GM23338 (cell line): ENCODE measurements at regions not wholly inside any gene's neighbourhood (a gene's known extent, or its start where the extent isn't known, plus 50 kb on each side); places are given as distances from the start of the nearest gene placed in this dataset.

Experiments
- ATAC-seq: fragments of 200-7000 bp; cut with Tn5 transposase; 3 replicates; pipeline ENCODE4 v1.9.1; 2020
- DNase-seq: peaks from one replicate; pipeline ENCODE4 v3.0.0-alpha.2; 2015; ENCODE audit warnings: low spot score
- H2AFZ ChIP-seq: fragments of 200-600 bp; sonication (generic); 2 replicates; pipeline ENCODE4 v1.8.0; 2016; ENCODE audit warnings: antibody characterized with exemption, mild to moderate bottlenecking, moderate library complexity
- H3F3A ChIP-seq: fragments of 200-600 bp; sonication (generic); replicated peaks from 2 replicates; pipeline ENCODE4 v1.8.0; 2017; ENCODE audit warnings: antibody characterized with exemption, mixed run types, low read depth
- H3K27ac ChIP-seq: fragments of 200-600 bp; sonication (generic); 2 replicates; pipeline ENCODE4 v1.6.1; 2016; ENCODE audit warnings: low read depth
- H3K27me3 ChIP-seq: fragments of 200-600 bp; sonication (generic); 2 replicates; pipeline ENCODE4 v1.8.0; 2016; ENCODE audit warnings: mild to moderate bottlenecking, mixed run types, moderate library complexity; ENCODE audit not compliant: insufficient read depth
- H3K36me3 ChIP-seq: fragments of 200-600 bp; sonication (generic); 2 replicates; pipeline ENCODE4 v1.8.0; 2016; ENCODE audit warnings: mild to moderate bottlenecking; ENCODE audit not compliant: insufficient read depth
- H3K4me1 ChIP-seq: fragments of 200-600 bp; sonication (generic); 2 replicates; pipeline ENCODE4 v1.8.0; 2016; ENCODE audit warnings: mild to moderate bottlenecking, moderate library complexity; ENCODE audit not compliant: insufficient read depth
- H3K4me2 ChIP-seq: fragments of 200-600 bp; sonication (generic); 2 replicates; pipeline ENCODE4 v1.7.1; 2017; ENCODE audit warnings: mixed run types
- H3K4me3 ChIP-seq: fragments of 200-600 bp; sonication (generic); 2 replicates; pipeline ENCODE4 v1.6.1; 2016; ENCODE audit warnings: mixed run types
- H3K79me2 ChIP-seq: fragments of 200-600 bp; sonication (generic); replicated peaks from 2 replicates; pipeline ENCODE4 v1.8.0; 2017; ENCODE audit warnings: mild to moderate bottlenecking; ENCODE audit not compliant: insufficient read depth
- H3K9me2 ChIP-seq: fragments of 200-600 bp; sonication (generic); 2 replicates; pipeline ENCODE4 v1.8.0; 2017; ENCODE audit not compliant: insufficient read depth
- H4K20me1 ChIP-seq: fragments of 200-600 bp; sonication (generic); replicated peaks from 2 replicates; pipeline ENCODE4 v1.8.0; 2017; ENCODE audit warnings: mild to moderate bottlenecking; ENCODE audit not compliant: insufficient read depth
- H3K27ac Mint-ChIP-seq: 2 replicates; pipeline ENCODE4 v1.8.0; 2020; ENCODE audit warnings: inconsistent platforms, mild to moderate bottlenecking, moderate library complexity, mixed read lengths
- H3K27me3 Mint-ChIP-seq: 3 replicates; pipeline ENCODE4 v1.8.0; 2022; ENCODE audit warnings: low read depth, mild to moderate bottlenecking, moderate library complexity, mixed read lengths, inconsistent platforms; ENCODE audit not compliant: insufficient read depth, poor library complexity
- H3K36me3 Mint-ChIP-seq: 3 replicates; pipeline ENCODE4 v1.8.0; 2021; ENCODE audit warnings: low read depth, mild to moderate bottlenecking, inconsistent platforms, moderate library complexity, mixed read lengths
- H3K4me1 Mint-ChIP-seq: 3 replicates; pipeline ENCODE4 v1.8.0; 2020; ENCODE audit warnings: mild to moderate bottlenecking, inconsistent platforms, mixed read lengths
- H3K4me3 Mint-ChIP-seq: 3 replicates; pipeline ENCODE4 v1.8.0; 2021; ENCODE audit warnings: moderate library complexity, mild to moderate bottlenecking, inconsistent platforms, mixed read lengths
- H3K9me3 Mint-ChIP-seq: 3 replicates; pipeline ENCODE4 v1.8.0; 2020; ENCODE audit warnings: moderate library complexity, mild to moderate bottlenecking, inconsistent platforms, mixed read lengths
- CREB1 ChIP-seq: fragments of 250-450 bp; sonication (Bioruptor Pico); IDR thresholded peaks from 2 replicates; pipeline ENCODE4 v1.5.0; 2020; ENCODE audit warnings: low read depth, mild to moderate bottlenecking, moderate library complexity
- EZH2 ChIP-seq: fragments of 200-600 bp; sonication (generic); IDR thresholded peaks from one replicate; pipeline ENCODE4 v1.8.0; 2017; ENCODE audit warnings: antibody characterized with exemption, mild to moderate bottlenecking, low read depth; ENCODE audit not compliant: unreplicated experiment
- EZH2phosphoT487 ChIP-seq: fragments of 200-600 bp; sonication (generic); IDR thresholded peaks from one replicate; pipeline ENCODE4 v1.8.1; 2018; ENCODE audit warnings: antibody characterized with exemption; ENCODE audit not compliant: unreplicated experiment
- POLR2AphosphoS5 ChIP-seq: IDR thresholded peaks from 2 replicates; pipeline ENCODE4 v1.6.1; 2016; ENCODE audit warnings: antibody characterized with exemption, low read depth
- STAT1 ChIP-seq: IDR thresholded peaks from one replicate; pipeline ENCODE4 v1.6.1; 2016; ENCODE audit warnings: antibody characterized with exemption; ENCODE audit not compliant: unreplicated experiment
- TF ChIP-seq, protein P1 (sequence below): fragments of 250-450 bp; sonication (Bioruptor Pico); IDR thresholded peaks from 2 replicates; pipeline ENCODE4 v1.5.0; 2020; ENCODE audit warnings: mild to moderate bottlenecking, moderate library complexity
- TF ChIP-seq, protein P2 (sequence below): IDR thresholded peaks from one replicate; pipeline ENCODE4 v1.6.1; 2018; ENCODE audit warnings: antibody characterized with exemption; ENCODE audit not compliant: unreplicated experiment

DNA sequence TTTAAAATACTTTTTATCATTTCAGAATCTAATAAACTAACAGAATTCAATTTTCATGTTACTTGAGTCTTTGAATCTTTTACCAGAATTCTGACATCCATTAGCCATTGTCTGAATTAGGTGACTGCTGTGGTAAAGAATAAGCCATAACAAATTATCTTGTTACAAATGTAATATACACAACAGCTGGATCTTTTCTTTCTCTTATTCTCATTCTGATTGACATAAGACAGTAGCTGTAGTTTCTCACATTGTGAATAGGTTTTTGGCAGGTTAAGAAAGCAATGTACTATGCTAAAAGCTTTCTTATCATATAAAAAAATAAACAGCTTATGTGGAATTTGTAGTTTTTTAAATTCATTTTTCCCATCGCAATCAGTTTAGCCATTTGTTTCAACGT, 734.0 kb upstream of the PCDH9 start (continued):
- TF ChIP-seq, protein P1, sequence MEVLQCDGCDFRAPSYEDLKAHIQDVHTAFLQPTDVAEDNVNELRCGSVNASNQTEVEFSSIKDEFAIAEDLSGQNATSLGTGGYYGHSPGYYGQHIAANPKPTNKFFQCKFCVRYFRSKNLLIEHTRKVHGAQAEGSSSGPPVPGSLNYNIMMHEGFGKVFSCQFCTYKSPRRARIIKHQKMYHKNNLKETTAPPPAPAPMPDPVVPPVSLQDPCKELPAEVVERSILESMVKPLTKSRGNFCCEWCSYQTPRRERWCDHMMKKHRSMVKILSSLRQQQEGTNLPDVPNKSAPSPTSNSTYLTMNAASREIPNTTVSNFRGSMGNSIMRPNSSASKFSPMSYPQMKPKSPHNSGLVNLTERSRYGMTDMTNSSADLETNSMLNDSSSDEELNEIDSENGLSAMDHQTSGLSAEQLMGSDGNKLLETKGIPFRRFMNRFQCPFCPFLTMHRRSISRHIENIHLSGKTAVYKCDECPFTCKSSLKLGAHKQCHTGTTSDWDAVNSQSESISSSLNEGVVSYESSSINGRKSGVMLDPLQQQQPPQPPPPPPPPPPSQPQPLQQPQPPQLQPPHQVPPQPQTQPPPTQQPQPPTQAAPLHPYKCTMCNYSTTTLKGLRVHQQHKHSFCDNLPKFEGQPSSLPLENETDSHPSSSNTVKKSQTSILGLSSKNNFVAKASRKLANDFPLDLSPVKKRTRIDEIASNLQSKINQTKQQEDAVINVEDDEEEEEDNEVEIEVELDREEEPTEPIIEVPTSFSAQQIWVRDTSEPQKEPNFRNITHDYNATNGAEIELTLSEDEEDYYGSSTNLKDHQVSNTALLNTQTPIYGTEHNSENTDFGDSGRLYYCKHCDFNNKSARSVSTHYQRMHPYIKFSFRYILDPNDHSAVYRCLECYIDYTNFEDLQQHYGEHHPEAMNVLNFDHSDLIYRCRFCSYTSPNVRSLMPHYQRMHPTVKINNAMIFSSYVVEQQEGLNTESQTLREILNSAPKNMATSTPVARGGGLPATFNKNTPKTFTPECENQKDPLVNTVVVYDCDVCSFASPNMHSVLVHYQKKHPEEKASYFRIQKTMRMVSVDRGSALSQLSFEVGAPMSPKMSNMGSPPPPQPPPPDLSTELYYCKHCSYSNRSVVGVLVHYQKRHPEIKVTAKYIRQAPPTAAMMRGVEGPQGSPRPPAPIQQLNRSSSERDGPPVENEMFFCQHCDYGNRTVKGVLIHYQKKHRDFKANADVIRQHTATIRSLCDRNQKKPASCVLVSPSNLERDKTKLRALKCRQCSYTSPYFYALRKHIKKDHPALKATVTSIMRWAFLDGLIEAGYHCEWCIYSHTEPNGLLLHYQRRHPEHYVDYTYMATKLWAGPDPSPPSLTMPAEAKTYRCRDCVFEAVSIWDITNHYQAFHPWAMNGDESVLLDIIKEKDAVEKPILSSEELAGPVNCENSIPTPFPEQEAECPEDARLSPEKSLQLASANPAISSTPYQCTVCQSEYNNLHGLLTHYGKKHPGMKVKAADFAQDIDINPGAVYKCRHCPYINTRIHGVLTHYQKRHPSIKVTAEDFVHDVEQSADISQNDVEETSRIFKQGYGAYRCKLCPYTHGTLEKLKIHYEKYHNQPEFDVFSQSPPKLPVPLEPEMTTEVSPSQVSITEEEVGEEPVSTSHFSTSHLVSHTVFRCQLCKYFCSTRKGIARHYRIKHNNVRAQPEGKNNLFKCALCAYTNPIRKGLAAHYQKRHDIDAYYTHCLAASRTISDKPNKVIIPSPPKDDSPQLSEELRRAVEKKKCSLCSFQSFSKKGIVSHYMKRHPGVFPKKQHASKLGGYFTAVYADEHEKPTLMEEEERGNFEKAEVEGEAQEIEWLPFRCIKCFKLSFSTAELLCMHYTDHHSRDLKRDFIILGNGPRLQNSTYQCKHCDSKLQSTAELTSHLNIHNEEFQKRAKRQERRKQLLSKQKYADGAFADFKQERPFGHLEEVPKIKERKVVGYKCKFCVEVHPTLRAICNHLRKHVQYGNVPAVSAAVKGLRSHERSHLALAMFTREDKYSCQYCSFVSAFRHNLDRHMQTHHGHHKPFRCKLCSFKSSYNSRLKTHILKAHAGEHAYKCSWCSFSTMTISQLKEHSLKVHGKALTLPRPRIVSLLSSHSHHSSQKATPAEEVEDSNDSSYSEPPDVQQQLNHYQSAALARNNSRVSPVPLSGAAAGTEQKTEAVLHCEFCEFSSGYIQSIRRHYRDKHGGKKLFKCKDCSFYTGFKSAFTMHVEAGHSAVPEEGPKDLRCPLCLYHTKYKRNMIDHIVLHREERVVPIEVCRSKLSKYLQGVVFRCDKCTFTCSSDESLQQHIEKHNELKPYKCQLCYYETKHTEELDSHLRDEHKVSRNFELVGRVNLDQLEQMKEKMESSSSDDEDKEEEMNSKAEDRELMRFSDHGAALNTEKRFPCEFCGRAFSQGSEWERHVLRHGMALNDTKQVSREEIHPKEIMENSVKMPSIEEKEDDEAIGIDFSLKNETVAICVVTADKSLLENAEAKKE (CRISPR knock-in tag), result no peak
- TF ChIP-seq EZH2phosphoT487, result no peak
- TF ChIP-seq STAT1, result no peak
- TF ChIP-seq CREB1 (CRISPR knock-in tag), result no peak
- TF ChIP-seq, protein P2, sequence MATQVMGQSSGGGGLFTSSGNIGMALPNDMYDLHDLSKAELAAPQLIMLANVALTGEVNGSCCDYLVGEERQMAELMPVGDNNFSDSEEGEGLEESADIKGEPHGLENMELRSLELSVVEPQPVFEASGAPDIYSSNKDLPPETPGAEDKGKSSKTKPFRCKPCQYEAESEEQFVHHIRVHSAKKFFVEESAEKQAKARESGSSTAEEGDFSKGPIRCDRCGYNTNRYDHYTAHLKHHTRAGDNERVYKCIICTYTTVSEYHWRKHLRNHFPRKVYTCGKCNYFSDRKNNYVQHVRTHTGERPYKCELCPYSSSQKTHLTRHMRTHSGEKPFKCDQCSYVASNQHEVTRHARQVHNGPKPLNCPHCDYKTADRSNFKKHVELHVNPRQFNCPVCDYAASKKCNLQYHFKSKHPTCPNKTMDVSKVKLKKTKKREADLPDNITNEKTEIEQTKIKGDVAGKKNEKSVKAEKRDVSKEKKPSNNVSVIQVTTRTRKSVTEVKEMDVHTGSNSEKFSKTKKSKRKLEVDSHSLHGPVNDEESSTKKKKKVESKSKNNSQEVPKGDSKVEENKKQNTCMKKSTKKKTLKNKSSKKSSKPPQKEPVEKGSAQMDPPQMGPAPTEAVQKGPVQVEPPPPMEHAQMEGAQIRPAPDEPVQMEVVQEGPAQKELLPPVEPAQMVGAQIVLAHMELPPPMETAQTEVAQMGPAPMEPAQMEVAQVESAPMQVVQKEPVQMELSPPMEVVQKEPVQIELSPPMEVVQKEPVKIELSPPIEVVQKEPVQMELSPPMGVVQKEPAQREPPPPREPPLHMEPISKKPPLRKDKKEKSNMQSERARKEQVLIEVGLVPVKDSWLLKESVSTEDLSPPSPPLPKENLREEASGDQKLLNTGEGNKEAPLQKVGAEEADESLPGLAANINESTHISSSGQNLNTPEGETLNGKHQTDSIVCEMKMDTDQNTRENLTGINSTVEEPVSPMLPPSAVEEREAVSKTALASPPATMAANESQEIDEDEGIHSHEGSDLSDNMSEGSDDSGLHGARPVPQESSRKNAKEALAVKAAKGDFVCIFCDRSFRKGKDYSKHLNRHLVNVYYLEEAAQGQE, result no peak
- no peak for TF ChIP-seq EZH2

DNA sequence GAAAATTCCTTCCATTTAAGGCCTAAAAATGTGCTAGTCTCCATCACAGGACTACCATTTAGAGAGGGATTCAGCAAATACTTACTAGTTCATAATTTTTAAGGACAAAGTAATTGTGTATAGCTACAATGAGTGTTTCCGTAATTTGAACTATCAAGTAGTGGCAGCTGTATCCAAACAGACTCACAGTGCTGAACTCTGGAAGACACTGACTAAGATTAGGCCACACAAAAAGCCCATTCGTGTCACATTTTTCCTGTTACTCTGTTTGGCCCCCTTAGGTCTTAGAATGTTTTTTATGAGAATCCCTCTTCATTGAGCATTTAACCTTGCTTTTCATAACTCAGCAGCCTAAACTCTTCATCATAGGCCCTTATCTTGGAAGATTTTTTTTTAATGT, 731.2 kb upstream of the PCDH9 start:
- no peak for ATAC-seq
- H2AFZ ChIP-seq, result no peak overlapping the region
- no peak overlapping the region for H3K4me2 ChIP-seq
- H3K4me1 ChIP-seq, result no peaks in the 10 kb centered on the region; the same call in 1 of the 2 replicates
- Mint-ChIP-seq H3K27ac (no peak overlapping the region), H3K9me3 (no peaks in the 10 kb centered on the region), H3K4me1 (peaks cover 10% of the 10 kb centered on the region; the same call in 2 of the 3 replicates), H3K4me3 (no peak overlapping the region), H3K36me3 (no peaks in the 10 kb centered on the region), H3K27me3 (no peaks in the 10 kb centered on the region)
- no peak overlapping the region for H3K27ac ChIP-seq
- no peaks in the 10 kb centered on the region for H3K36me3 ChIP-seq
- no peaks in the 10 kb centered on the region for H3K79me2 ChIP-seq
- no peak for DNase-seq
- H4K20me1 ChIP-seq, result no peaks in the 10 kb centered on the region
- TF ChIP-seq POLR2AphosphoS5, result no peak
- TF ChIP-seq EZH2phosphoT487, result no peak
- no peaks in the 10 kb centered on the region for H3K27me3 ChIP-seq
- no peaks in the 10 kb centered on the region for H3K9me2 ChIP-seq
- no peak overlapping the region for H3K4me3 ChIP-seq
- H3F3A ChIP-seq, result no peaks in the 10 kb centered on the region
